ENCODE measurements at regions not wholly inside any gene's neighbourhood (a gene's known extent, or its start where the extent isn't known, plus 50 kb on each side); places are given as distances from the start of the nearest gene placed in this dataset.
"Not testable (repeated sequence)": the region's sequence is repeated elsewhere in the genome, so short reads cannot be mapped to it uniquely, and the experiment has no call there.

GRCh38 chr2:47964277-47964676 is 58.0 kb upstream of the FBXO11 start:
- Histone ChIP-seq H2AFZ (ENCODE audit: low read length) (no peak overlapping the region), H3K4me3 (ENCODE audit: low read length) (no peak overlapping the region), H3K9ac (ENCODE audit: low read length) (no peak overlapping the region), H3K4me1 (ENCODE audit: insufficient read depth, low read length) (no peaks in the 10 kb centered on the region), H3K79me2 (ENCODE audit: low read length) (no peaks in the 10 kb centered on the region), H3K27ac (ENCODE audit: low read length) (no peak overlapping the region), H3K36me3 (ENCODE audit: low read depth, low read length) (no peaks in the 10 kb centered on the region), H3K4me2 (ENCODE audit: low read length) (no peak overlapping the region), H3K27me3 (ENCODE audit: low read length) (peaks cover 10% of the 10 kb centered on the region; the same call in 1 of the 2 replicates), H3K9me3 (ENCODE audit: low read length) (no peaks in the 10 kb centered on the region), H3F3A (ENCODE audit: low read length, unreplicated experiment) (no peaks in the 10 kb centered on the region), H3K9me2 (replicated peaks; ENCODE audit: low read length) (no peaks in the 10 kb centered on the region), H4K20me1 (ENCODE audit: low read length) (no peaks in the 10 kb centered on the region)
- ChIA-PET CTCF (interaction anchor here (0.7 kb wide), 1 partner anchor 18 kb away, joined by 3 read pairs; no protein-coding TSS in a partner anchor), POLR2A (ENCODE audit: unreplicated experiment) (no interaction called here)
- intact Hi-C loops (cut with micrococcal nuclease) = no loop called here
- DNase-seq = no peak
- TF ChIP-seq EZH2 (IDR thresholded peaks at IDR 0.05; ENCODE audit: low read length, unreplicated experiment) (no peak), EZH2phosphoT487 (IDR thresholded peaks at IDR 0.05; ENCODE audit: borderline replicate concordance, low read length) (no peak), CTCF (conservative IDR thresholded peaks at IDR 0.05; ENCODE audit: low read depth, low read length) (no peak)
- ATAC-seq = no peak
- BruUV-seq (replicated peaks) = no TSS peak

- Histone ChIP-seq H3K27me3 (ENCODE audit: low read length) (peaks cover 10% of the 10 kb centered on the region; the same call in 1 of the 2 replicates), H2AFZ (ENCODE audit: low read length) (no peak overlapping the region), H3F3A (ENCODE audit: low read length, unreplicated experiment) (no peaks in the 10 kb centered on the region), H3K9me2 (replicated peaks; ENCODE audit: low read length) (no peaks in the 10 kb centered on the region), H3K9me3 (ENCODE audit: low read length) (no peaks in the 10 kb centered on the region), H3K27ac (ENCODE audit: low read length) (no peak overlapping the region), H3K9ac (ENCODE audit: low read length) (no peak overlapping the region), H3K4me2 (ENCODE audit: low read length) (0 out of 2 replicates have a peak overlapping the region, but pooled peaks have one; percentile 20), H3K4me3 (ENCODE audit: low read length) (no peak overlapping the region), H3K4me1 (ENCODE audit: insufficient read depth, low read length) (no peaks in the 10 kb centered on the region), H3K79me2 (ENCODE audit: low read length) (no peaks in the 10 kb centered on the region), H4K20me1 (ENCODE audit: low read length) (no peaks in the 10 kb centered on the region), H3K36me3 (ENCODE audit: low read depth, low read length) (no peaks in the 10 kb centered on the region)
- no peak for TF ChIP-seq EZH2 (IDR thresholded peaks at IDR 0.05; ENCODE audit: low read length, unreplicated experiment)
- no peak for TF ChIP-seq EZH2phosphoT487 (IDR thresholded peaks at IDR 0.05; ENCODE audit: borderline replicate concordance, low read length)
- TF ChIP-seq CTCF (conservative IDR thresholded peaks at IDR 0.05; ENCODE audit: low read depth, low read length) = no peak
- peak; percentile 20 for DNase-seq
- ChIA-PET POLR2A (ENCODE audit: unreplicated experiment) (no interaction called here), CTCF (interaction anchor here (0.7 kb wide), 1 partner anchor 19 kb away, joined by 3 read pairs; no protein-coding TSS in a partner anchor)
- intact Hi-C loops (cut with micrococcal nuclease) = no loop called here
- BruUV-seq (replicated peaks) = no TSS peak
- ATAC-seq = no peak
These were observed 58.6 kb upstream of the FBXO11 start for GRCh38 chr2:47964722-47965434.

GRCh38 chr2:47976728-47977127 is 70.4 kb upstream of the FBXO11 start:
- H3K27ac ChIP-seq (ENCODE audit: low read length); DNase-seq; CTCF ChIA-PET; H3K9me2 ChIP-seq (replicated peaks; ENCODE audit: low read length); BruUV-seq (replicated peaks); H3K4me3 ChIP-seq (ENCODE audit: low read length); H3F3A ChIP-seq (ENCODE audit: low read length, unreplicated experiment); H3K36me3 ChIP-seq (ENCODE audit: low read depth, low read length); intact Hi-C loops (cut with micrococcal nuclease); H3K27me3 ChIP-seq (ENCODE audit: low read length); H3K9me3 ChIP-seq (ENCODE audit: low read length); H2AFZ ChIP-seq (ENCODE audit: low read length); H3K79me2 ChIP-seq (ENCODE audit: low read length); H3K4me1 ChIP-seq (ENCODE audit: insufficient read depth, low read length); H4K20me1 ChIP-seq (ENCODE audit: low read length); POLR2A ChIA-PET (ENCODE audit: unreplicated experiment); ATAC-seq; H3K9ac ChIP-seq (ENCODE audit: low read length); H3K4me2 ChIP-seq (ENCODE audit: low read length): not testable (repeated sequence)

Measured in PC-3 (cell line).